ENCODE measurements at regions not wholly inside any gene's neighbourhood (a gene's known extent, or its start where the extent isn't known, plus 50 kb on each side); places are given as distances from the start of the nearest gene placed in this dataset.

DNA sequence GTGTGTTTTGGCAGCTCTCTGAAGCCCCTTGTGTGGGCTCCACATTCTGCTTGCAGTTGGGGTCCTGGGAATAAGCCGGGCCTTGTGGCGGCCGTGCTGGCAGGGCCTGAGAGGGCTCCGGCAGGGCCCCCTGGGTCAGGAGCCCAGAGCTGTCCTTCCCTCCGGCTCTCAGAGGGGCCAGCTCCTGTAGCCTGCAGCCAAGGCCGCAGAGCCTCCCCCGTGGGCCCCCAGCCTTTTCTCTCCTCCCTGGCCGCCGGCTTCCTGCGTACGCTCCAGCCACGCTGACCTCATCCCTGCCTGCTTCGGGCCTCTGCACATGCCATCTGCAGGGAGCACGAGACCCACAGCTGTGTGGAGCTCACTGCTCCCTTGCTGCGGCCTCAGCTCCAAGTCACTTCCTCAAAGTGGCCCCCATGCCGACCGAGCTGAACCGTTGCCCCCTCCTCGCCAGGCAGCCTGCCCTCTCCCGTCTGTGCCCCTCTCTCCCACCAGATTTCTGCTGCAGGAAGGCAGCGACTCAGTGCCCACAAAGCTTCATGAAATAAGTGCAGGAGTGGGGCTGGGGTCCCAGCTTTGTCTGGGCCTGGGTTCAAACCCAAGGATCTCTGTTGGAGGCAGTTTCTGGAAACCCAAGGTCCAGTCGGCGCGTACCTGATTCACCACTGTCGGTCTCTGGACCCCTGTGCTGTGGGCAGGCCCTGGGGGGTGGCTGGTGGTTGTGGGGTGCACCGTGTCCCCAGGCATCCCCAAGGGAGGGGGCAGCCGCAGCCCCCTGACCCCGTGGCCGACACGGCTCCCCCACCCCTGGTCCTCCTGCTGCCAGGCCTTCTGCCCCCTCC lies 57.1 kb upstream of the NKX1-1 start:
- H3K27ac ChIP-seq (replicated peaks): no peak overlapping the region
- TF ChIP-seq, protein P1, sequence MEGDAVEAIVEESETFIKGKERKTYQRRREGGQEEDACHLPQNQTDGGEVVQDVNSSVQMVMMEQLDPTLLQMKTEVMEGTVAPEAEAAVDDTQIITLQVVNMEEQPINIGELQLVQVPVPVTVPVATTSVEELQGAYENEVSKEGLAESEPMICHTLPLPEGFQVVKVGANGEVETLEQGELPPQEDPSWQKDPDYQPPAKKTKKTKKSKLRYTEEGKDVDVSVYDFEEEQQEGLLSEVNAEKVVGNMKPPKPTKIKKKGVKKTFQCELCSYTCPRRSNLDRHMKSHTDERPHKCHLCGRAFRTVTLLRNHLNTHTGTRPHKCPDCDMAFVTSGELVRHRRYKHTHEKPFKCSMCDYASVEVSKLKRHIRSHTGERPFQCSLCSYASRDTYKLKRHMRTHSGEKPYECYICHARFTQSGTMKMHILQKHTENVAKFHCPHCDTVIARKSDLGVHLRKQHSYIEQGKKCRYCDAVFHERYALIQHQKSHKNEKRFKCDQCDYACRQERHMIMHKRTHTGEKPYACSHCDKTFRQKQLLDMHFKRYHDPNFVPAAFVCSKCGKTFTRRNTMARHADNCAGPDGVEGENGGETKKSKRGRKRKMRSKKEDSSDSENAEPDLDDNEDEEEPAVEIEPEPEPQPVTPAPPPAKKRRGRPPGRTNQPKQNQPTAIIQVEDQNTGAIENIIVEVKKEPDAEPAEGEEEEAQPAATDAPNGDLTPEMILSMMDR (IDR thresholded peaks at IDR 0.05; ENCODE audit: insufficient read depth, low read length): no peak
- no peak for TF ChIP-seq GABPA (IDR thresholded peaks at IDR 0.05; ENCODE audit: low read depth)
- TF ChIP-seq SPI1 (IDR thresholded peaks at IDR 0.05; ENCODE audit: borderline replicate concordance, low read depth): peak; percentile 85
- TF ChIP-seq, protein P2, sequence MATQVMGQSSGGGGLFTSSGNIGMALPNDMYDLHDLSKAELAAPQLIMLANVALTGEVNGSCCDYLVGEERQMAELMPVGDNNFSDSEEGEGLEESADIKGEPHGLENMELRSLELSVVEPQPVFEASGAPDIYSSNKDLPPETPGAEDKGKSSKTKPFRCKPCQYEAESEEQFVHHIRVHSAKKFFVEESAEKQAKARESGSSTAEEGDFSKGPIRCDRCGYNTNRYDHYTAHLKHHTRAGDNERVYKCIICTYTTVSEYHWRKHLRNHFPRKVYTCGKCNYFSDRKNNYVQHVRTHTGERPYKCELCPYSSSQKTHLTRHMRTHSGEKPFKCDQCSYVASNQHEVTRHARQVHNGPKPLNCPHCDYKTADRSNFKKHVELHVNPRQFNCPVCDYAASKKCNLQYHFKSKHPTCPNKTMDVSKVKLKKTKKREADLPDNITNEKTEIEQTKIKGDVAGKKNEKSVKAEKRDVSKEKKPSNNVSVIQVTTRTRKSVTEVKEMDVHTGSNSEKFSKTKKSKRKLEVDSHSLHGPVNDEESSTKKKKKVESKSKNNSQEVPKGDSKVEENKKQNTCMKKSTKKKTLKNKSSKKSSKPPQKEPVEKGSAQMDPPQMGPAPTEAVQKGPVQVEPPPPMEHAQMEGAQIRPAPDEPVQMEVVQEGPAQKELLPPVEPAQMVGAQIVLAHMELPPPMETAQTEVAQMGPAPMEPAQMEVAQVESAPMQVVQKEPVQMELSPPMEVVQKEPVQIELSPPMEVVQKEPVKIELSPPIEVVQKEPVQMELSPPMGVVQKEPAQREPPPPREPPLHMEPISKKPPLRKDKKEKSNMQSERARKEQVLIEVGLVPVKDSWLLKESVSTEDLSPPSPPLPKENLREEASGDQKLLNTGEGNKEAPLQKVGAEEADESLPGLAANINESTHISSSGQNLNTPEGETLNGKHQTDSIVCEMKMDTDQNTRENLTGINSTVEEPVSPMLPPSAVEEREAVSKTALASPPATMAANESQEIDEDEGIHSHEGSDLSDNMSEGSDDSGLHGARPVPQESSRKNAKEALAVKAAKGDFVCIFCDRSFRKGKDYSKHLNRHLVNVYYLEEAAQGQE (IDR thresholded peaks at IDR 0.05; ENCODE audit: insufficient replicate concordance, low read depth): no peak
- peak; percentile 42; the same call in 1 of the 2 replicates for TF ChIP-seq POLR2AphosphoS5 (IDR thresholded peaks at IDR 0.05; ENCODE audit: low read depth)
- DNase-seq (ENCODE audit: low read depth in 1 of 2, low spot score in 1 of 2): peak; percentile 14 to 68
- H3K27me3 ChIP-seq (ENCODE audit: insufficient read depth, poor library complexity, severe bottlenecking): no peaks in the 10 kb centered on the region
- no peak overlapping the region for H3K4me3 ChIP-seq (replicated peaks; ENCODE audit: insufficient read depth, low read length)

DNA sequence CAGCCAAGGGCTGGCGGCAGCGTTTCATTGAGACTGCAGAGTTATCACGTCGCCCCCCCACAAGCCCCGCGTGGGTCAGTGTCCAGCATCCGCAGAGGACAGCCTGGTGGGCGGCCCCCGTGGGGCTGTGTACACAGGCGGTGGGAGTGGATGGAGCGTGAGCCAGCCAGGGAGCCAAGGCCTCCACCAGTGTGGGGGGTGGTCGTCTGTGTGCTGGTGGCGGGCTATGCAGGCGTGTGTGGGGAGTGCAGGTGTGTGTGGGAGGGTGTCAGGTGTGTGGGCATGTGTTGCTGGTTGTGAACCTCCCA lies 56.5 kb upstream of the NKX1-1 start:
- TF ChIP-seq, protein P1 (IDR thresholded peaks at IDR 0.05; ENCODE audit: insufficient read depth, low read length): no peak
- TF ChIP-seq POLR2AphosphoS5 (IDR thresholded peaks at IDR 0.05; ENCODE audit: low read depth) (no peak), SPI1 (IDR thresholded peaks at IDR 0.05; ENCODE audit: borderline replicate concordance, low read depth) (no peak), GABPA (IDR thresholded peaks at IDR 0.05; ENCODE audit: low read depth) (no peak)
- TF ChIP-seq, protein P2 (IDR thresholded peaks at IDR 0.05; ENCODE audit: insufficient replicate concordance, low read depth): no peak

DNA sequence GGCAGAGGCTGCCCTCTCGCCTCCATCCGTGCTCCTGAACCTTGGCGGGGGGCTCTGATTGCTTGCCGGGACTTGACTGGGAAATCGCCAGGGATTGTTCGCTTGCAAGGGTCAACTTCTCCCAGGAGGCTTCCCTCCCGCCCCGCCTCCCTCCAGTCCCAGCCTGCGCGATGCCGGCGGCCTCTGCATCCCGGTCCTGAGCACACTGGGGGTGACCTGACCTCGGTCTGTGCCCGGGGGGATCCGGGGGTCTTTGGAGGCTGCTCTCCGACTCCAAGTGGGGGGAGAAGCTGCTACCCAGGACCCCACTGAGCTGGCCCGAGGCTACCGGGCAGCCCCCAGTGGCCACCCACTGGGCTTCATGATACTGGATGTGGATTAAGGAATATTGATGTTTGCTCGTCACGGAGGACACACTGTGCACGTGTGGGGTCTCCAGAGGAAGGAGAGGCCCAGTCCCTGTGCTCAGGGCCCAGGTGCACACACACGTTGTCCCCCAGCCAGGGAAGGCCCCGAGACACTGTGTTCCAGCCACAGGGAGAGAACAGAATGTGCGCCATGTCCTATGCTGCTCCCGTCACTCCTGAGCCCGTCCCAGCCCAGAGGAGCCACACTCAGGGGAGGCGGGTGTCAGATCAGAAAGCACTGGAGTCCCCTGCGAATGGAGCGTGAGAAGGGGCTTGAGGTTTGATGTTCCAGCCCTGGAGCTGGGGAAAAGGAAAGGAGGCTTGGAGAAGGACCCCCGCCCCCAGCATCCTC lies 55.9 kb upstream of the NKX1-1 start:
- TF ChIP-seq SPI1 (IDR thresholded peaks at IDR 0.05; ENCODE audit: borderline replicate concordance, low read depth) (no peak), GABPA (IDR thresholded peaks at IDR 0.05; ENCODE audit: low read depth) (no peak), POLR2AphosphoS5 (IDR thresholded peaks at IDR 0.05; ENCODE audit: low read depth) (no peak)
- TF ChIP-seq, protein P1 (IDR thresholded peaks at IDR 0.05; ENCODE audit: insufficient read depth, low read length): no peak
- TF ChIP-seq, protein P2 (IDR thresholded peaks at IDR 0.05; ENCODE audit: insufficient replicate concordance, low read depth): no peak

More for the DNA sequence above, 56.5 kb upstream of the NKX1-1 start:
- DNase-seq (ENCODE audit: low read depth in 1 of 2, low spot score in 1 of 2): no peak
- H3K27ac ChIP-seq (replicated peaks): no peak overlapping the region
- no peak overlapping the region for H3K4me3 ChIP-seq (replicated peaks; ENCODE audit: insufficient read depth, low read length)
- H3K27me3 ChIP-seq (ENCODE audit: insufficient read depth, poor library complexity, severe bottlenecking): no peaks in the 10 kb centered on the region

More for the DNA sequence above, 55.9 kb upstream of the NKX1-1 start:
- no peak overlapping the region for H3K4me3 ChIP-seq (replicated peaks; ENCODE audit: insufficient read depth, low read length)
- DNase-seq (ENCODE audit: low read depth in 1 of 2, low spot score in 1 of 2): no peak
- no peak overlapping the region for H3K27ac ChIP-seq (replicated peaks)
- no peaks in the 10 kb centered on the region for H3K27me3 ChIP-seq (ENCODE audit: insufficient read depth, poor library complexity, severe bottlenecking)
